Small intestine (tissue), 7 donors: ENCODE measurements at regions not wholly inside any gene's neighbourhood (a gene's known extent, or its start where the extent isn't known, plus 50 kb on each side); places are given as distances from the start of the nearest gene placed in this dataset.

ENCODE experiments used
- DNase-seq, 2 donors: peaks; one replicate each; pipeline versions ENCODE4 v3.0.0 to v3.0.0-alpha.2; 2013
- FAIRE-seq: peaks from 2 replicates; lab custom pipeline; 2012; peaks lifted over from hg19 to GRCh38; lab: Jason Lieb, UNC
- H3K27ac ChIP-seq, 3 donors: one replicate each; pipeline ENCODE4 v1.5.1; 2013; ENCODE audit warnings: low read length in 2 of 3, mild to moderate bottlenecking in 2 of 3, control low read depth in 1 of 3, inconsistent platforms in 1 of 3, low read depth in 1 of 3, moderate library complexity in 1 of 3
- H3K27me3 ChIP-seq, 3 donors: one replicate each; pipeline ENCODE4 v1.6.1; 2013; ENCODE audit warnings: low read length in 3 of 3, inconsistent platforms in 1 of 3; ENCODE audit not compliant: control insufficient read depth in 3 of 3, insufficient read depth in 3 of 3
- H3K36me3 ChIP-seq, 3 donors: one replicate each; pipeline ENCODE4 v1.6.1; 2013; ENCODE audit warnings: low read length in 3 of 3, inconsistent platforms in 1 of 3, low read depth in 1 of 3, mild to moderate bottlenecking in 1 of 3, moderate library complexity in 1 of 3; ENCODE audit not compliant: control insufficient read depth in 3 of 3, insufficient read depth in 2 of 3
- H3K4me1 ChIP-seq, 3 donors: one replicate each; pipeline ENCODE4 v1.6.1; 2013; ENCODE audit warnings: low read length in 2 of 3, inconsistent platforms in 1 of 3, low read depth in 1 of 3, mild to moderate bottlenecking in 1 of 3, moderate library complexity in 1 of 3; ENCODE audit not compliant: control insufficient read depth in 3 of 3, insufficient read depth in 2 of 3
- H3K4me3 ChIP-seq, 3 donors: one replicate each; pipeline ENCODE4 v1.5.1; 2013; ENCODE audit warnings: low read length in 3 of 3, control low read depth in 1 of 3, inconsistent platforms in 1 of 3, low read depth in 1 of 3, mild to moderate bottlenecking in 1 of 3, moderate library complexity in 1 of 3
- H3K9me3 ChIP-seq, 2 donors: one replicate each; pipeline ENCODE4 v1.6.1; 2013; ENCODE audit warnings: low read depth in 1 of 2, low read length in 1 of 2; ENCODE audit not compliant: control insufficient read depth in 2 of 2, insufficient read depth in 1 of 2
- WGBS, 3 donors: extraction: QIAGEN DNeasy Blood & Tissue Kit; methylation state at CpG; one replicate each; pipeline ENCODE4 v1.1.7; 2013; 5-methylcytosine and 5-hydroxymethylcytosine counted together
- donor health status: healthy with polysubstance abuse.
- donor health status: control.
- donor health status: control.
- donor health status: Bipolar disorder and iron deficiency.
- donor health status: healthy.

DNA sequence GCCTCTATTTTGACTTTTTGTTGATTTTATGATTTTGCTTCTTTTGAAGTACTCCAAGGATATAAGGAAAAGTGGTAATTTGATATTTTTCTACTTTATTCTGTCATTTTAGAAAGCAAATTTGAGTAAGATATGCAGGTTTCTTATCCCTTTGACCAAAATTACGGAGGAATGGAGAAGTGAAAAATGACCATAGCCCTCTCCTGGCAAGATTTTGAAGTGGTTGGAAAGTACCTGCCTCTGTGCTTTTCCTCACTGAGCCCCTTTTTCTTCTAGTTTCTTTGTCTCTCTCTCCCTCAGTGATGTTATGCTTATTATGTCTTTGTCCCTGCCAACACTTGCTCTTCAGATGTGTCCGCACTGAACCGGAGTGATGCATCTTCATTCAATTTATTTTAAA is 898.1 kb downstream of the EPHA4 start:
- no peak for FAIRE-seq
- Histone ChIP-seq H3K27me3 (peaks cover 0 to 2% (median 0%) of the 10 kb centered on the region in 3 donors), H3K4me3 (no peak overlapping the region), H3K36me3 (no peaks in the 10 kb centered on the region), H3K9me3 (no peaks in the 10 kb centered on the region), H3K27ac (no peak overlapping the region), H3K4me1 (peaks cover 0 to 3% (median 0%) of the 10 kb centered on the region in 3 donors)
- WGBS, 3 donors = 88 to 96% (median 92%) methylated on average over 3 of the region's 3 CpGs
- DNase-seq = no peak

DNA sequence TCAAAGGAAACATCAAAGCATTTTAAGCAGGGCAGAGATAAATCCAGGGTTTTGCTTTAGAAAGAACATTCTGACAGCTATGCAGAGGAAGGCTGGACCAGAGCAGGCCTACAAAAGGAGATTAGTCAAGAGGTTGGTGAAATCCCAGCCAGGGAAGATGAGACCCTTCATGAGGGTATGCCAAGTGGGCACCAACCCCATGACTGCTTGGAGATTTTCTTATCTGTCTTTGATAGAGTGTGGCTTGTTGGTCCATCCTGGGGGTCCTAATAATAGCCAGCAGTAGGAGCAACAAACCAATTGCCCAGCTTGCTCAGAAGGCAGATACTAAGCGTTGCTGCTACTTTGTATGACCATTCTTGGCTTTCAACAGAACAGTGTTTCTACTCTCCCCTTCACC is 895.4 kb downstream of the EPHA4 start:
- H3K36me3 ChIP-seq = no peaks in the 10 kb centered on the region
- FAIRE-seq (no peak), DNase-seq (no peak)
- H3K4me3 ChIP-seq = no peak overlapping the region
- no peaks in the 10 kb centered on the region for H3K4me1 ChIP-seq
- H3K9me3 ChIP-seq = no peaks in the 10 kb centered on the region
- H3K27me3 ChIP-seq = peaks cover 0 to 2% (median 0%) of the 10 kb centered on the region in 3 donors
- no peak overlapping the region for H3K27ac ChIP-seq
- WGBS, 3 donors = 81 to 88% (median 83%) methylated on average over 1 of the region's 1 CpG

DNA sequence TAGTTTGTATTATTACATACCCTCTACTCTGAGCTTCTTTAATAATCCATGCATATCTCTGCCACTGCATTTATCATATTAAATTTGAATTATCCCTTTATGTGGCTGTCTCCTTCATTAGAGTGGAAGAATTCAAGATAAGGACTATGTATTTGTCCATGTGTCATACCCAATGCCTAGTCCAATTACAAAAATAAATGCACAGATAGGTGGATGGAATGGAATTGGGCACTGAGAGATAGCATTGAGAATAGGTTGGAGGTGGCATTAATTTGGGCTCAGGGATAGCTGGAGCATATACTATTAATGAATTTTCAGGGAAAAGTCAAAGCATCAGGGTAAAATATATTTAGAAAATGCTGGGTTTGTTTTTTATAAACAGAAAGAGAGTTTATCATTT is 893.2 kb downstream of the EPHA4 start:
- Histone ChIP-seq H3K36me3 (no peaks in the 10 kb centered on the region), H3K27ac (no peak overlapping the region), H3K27me3 (peaks cover 0 to 2% (median 0%) of the 10 kb centered on the region in 3 donors), H3K4me1 (no peaks in the 10 kb centered on the region), H3K4me3 (no peak overlapping the region), H3K9me3 (no peaks in the 10 kb centered on the region)
- FAIRE-seq = no peak
- DNase-seq = no peak

DNA sequence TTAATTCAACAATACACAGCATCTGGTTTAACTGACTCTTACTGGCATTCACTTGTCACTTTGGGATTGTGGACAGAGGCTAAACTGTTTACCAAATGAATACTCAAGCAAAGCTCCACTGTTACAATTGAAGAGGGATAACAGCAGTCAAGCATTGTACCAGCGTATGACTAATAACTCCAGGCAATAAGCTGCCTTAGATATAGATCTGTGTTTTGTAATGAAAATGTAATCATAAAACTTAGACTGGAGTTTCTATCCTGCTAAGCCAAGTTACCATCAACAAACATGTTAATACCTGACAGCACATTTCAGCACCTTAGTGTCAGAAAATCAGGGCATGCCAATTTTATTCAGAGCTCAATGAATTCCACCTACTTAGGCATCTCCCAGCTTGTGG is 889.5 kb downstream of the EPHA4 start:
- Histone ChIP-seq H3K27me3 (no peaks in the 10 kb centered on the region), H3K4me1 (no peaks in the 10 kb centered on the region), H3K4me3 (no peak overlapping the region), H3K9me3 (no peaks in the 10 kb centered on the region), H3K27ac (no peak overlapping the region), H3K36me3 (no peaks in the 10 kb centered on the region)
- DNase-seq = no peak
- WGBS, 3 donors = 28 to 51% (median 34%) methylated on average over 1 of the region's 1 CpG
- no peak for FAIRE-seq

DNA sequence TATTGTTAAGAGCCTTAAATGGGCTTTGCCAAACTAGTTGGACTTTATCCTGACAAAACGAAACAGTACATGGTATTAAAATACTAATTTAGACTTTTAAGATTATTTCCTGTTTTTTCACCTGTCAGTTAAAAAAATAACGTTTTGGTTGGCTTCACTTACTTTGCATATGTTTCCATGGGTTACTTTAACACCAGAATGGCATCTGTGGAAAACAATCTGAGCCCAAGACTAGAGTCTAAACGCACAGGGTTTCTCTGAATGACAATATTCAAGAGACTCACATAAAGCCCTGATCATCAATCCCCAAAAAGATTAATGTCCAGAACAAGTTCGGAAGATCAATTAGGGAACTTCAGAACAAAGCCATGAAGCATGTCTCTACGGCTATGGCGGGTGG is 888.0 kb downstream of the EPHA4 start:
- 51 to 69% (median 59%) methylated on average over 6 of the region's 6 CpGs for WGBS, 3 donors
- Histone ChIP-seq H3K27me3 (no peaks in the 10 kb centered on the region), H3K9me3 (no peaks in the 10 kb centered on the region), H3K27ac (no peak overlapping the region), H3K36me3 (no peaks in the 10 kb centered on the region), H3K4me3 (no peak overlapping the region), H3K4me1 (no peaks in the 10 kb centered on the region)
- FAIRE-seq = no peak
- no peak for DNase-seq

DNA sequence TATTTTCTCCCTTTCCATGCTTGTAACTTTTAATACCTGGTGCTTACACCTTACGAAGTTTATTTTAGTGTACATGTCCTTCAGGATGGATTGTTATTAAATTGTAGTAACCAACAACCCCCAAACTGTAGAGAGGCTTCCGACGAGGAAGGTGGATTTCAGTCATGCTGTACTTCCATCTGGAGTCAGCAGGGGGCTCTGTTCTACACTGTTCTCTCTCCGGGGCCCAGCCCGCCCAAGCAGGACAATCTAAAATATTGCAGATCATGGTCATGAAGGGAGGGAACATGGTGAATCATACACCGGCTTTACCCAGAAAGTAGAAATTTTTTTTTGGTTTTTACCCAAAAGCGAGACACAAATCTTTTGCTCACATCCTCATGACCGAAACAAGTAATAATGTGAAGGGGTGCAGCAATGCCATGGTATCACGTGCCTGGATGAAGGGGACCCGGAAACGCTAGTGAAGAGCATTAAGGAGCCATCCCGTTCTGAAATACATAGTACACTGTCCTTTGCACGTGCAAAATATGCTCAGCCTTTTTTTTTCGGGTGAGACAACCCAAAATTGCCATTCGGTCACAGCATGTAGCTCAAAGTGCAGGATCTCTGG is 884.8 kb downstream of the EPHA4 start:
- FAIRE-seq (no peak), DNase-seq (peak; percentile 33 to 54)
- Histone ChIP-seq H3K4me3 (no peak overlapping the region), H3K27me3 (no peaks in the 10 kb centered on the region), H3K9me3 (no peaks in the 10 kb centered on the region), H3K27ac (no peak overlapping the region), H3K4me1 (no peaks in the 10 kb centered on the region), H3K36me3 (no peaks in the 10 kb centered on the region)
- WGBS, 3 donors = 49 to 53% (median 50%) methylated on average over 15 of the region's 15 CpGs

DNA sequence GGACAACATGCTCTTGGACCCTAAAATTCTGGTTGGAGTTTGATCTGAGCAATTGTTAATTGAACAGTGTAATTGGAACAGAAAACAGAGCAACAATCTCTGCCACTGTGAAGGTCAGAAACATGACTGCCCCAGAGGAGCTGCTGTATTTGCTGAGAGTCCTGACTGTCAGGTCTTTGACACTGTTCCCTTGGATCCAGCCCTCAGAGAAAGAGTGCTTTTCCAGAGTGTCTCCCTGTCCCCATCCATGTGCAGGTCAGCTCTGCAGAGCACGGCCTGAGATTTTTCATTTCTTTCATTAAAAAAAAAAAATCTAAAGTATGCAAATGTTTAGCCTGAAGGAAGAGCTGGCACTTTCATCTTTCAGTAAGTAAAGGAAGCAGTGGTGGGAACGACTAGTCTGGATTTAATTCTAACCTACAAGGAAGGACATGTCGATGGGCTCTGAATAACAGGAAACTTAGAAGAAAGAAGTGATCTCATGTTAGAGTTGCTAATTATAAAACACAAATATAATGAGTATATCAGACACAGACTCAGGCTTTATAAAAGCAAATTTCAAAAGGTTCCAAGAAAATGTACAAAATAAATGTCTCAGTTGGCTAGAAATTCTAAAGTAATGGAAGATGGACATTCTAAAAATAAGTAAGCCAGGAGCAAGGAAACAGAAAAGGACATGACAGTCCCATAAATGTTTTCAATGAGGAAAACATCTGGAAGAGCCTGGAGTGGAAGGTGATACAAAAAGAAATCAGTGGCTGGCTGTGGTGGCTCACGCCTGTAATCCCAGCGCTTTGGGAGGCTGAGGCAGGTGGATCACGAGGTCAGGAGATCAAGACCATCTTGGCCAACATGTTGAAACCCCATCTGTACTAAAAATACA is 876.5 kb downstream of the EPHA4 start:
- H3K4me3 ChIP-seq = no peak overlapping the region
- H3K27me3 ChIP-seq = no peaks in the 10 kb centered on the region
- no peaks in the 10 kb centered on the region for H3K4me1 ChIP-seq
- H3K9me3 ChIP-seq = no peaks in the 10 kb centered on the region
- no peaks in the 10 kb centered on the region for H3K36me3 ChIP-seq
- DNase-seq = no peak
- 66 to 70% (median 68%) methylated on average over 6 of the region's 6 CpGs for WGBS, 3 donors
- FAIRE-seq = no peak
- no peak overlapping the region for H3K27ac ChIP-seq

DNA sequence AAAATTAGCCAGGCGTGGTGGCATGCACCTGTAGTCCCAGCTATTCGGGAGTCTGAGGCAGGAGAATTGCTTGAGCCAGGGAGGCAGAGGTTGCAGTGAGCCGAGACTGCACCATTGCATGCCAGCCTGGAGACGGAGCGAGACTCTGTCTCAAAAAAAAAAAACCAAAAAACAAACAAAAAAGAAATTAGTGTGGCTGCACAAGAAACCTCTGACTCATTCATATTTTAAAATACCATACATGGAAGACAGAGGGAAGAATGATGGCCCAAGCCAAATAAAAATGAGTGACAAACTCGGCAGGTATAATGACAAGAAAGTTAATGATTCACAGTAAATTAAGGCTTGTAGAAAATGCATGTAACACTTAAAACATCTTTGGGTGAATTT is 875.8 kb downstream of the EPHA4 start:
- Histone ChIP-seq H3K4me1 (no peaks in the 10 kb centered on the region), H3K4me3 (no peak overlapping the region), H3K27me3 (no peaks in the 10 kb centered on the region), H3K9me3 (no peaks in the 10 kb centered on the region), H3K27ac (no peak overlapping the region), H3K36me3 (no peaks in the 10 kb centered on the region)
- no peak for FAIRE-seq
- WGBS, 3 donors = 62 to 84% (median 68%) methylated on average over 6 of the region's 6 CpGs
- DNase-seq = no peak
